ENCODE measurements at regions not wholly inside any gene's neighbourhood (a gene's known extent, or its start where the extent isn't known, plus 50 kb on each side); places are given as distances from the start of the nearest gene placed in this dataset.
"Not testable (repeated sequence)": the region's sequence is repeated elsewhere in the genome, so short reads cannot be mapped to it uniquely, and the experiment has no call there.

GRCh38 chr14:59006179-59006578 lies 182.3 kb upstream of the DAAM1 start:
- not testable (repeated sequence) for DNase-seq (ENCODE audit: low read depth)

- no peak for DNase-seq (ENCODE audit: low read depth)
Measured at GRCh38 chr14:59009967-59010366, 178.5 kb upstream of the DAAM1 start.

GRCh38 chr14:59013672-59014298 lies 174.7 kb upstream of the DAAM1 start:
- no peak for DNase-seq (ENCODE audit: low read depth)

GRCh38 chr14:59015482-59015881 lies 173.0 kb upstream of the DAAM1 start:
- DNase-seq (ENCODE audit: low read depth): no peak

- DNase-seq (ENCODE audit: low read depth): no peak
Measured at GRCh38 chr14:59017285-59017965, 171.0 kb upstream of the DAAM1 start.

- no peak for DNase-seq (ENCODE audit: low read depth)
Measured at GRCh38 chr14:59018460-59018859, 170.0 kb upstream of the DAAM1 start.

- no peak for DNase-seq (ENCODE audit: low read depth)
Measured at GRCh38 chr14:59018978-59019377, 169.5 kb upstream of the DAAM1 start.

- no peak for DNase-seq (ENCODE audit: low read depth)
Measured at GRCh38 chr14:59020382-59020781, 168.1 kb upstream of the DAAM1 start.

GRCh38 chr14:59022144-59022543 lies 166.3 kb upstream of the DAAM1 start:
- DNase-seq (ENCODE audit: low read depth): no peak

GRCh38 chr14:59026081-59026480 lies 162.4 kb upstream of the DAAM1 start:
- no peak for DNase-seq (ENCODE audit: low read depth)

- DNase-seq (ENCODE audit: low read depth): not testable (repeated sequence)
Measured at GRCh38 chr14:59026640-59027039, 161.8 kb upstream of the DAAM1 start.

GRCh38 chr14:59028476-59029202 lies 159.8 kb upstream of the DAAM1 start:
- DNase-seq (ENCODE audit: low read depth): peak; percentile 94

GRCh38 chr14:59032826-59033225 lies 155.6 kb upstream of the DAAM1 start:
- no peak for DNase-seq (ENCODE audit: low read depth)

GRCh38 chr14:59036134-59036533 lies 152.3 kb upstream of the DAAM1 start:
- no peak for DNase-seq (ENCODE audit: low read depth)

- DNase-seq (ENCODE audit: low read depth): no peak
Measured at GRCh38 chr14:59037086-59037485, 151.4 kb upstream of the DAAM1 start.

GRCh38 chr14:59037620-59038019 lies 150.8 kb upstream of the DAAM1 start:
- no peak for DNase-seq (ENCODE audit: low read depth)

GRCh38 chr14:59038746-59039145 lies 149.7 kb upstream of the DAAM1 start:
- no peak for DNase-seq (ENCODE audit: low read depth)

GRCh38 chr14:59041308-59041707 lies 147.2 kb upstream of the DAAM1 start:
- DNase-seq (ENCODE audit: low read depth): no peak

GRCh38 chr14:59044707-59045106 lies 143.8 kb upstream of the DAAM1 start:
- DNase-seq (ENCODE audit: low read depth): no peak

GRCh38 chr14:59046746-59047145 lies 141.7 kb upstream of the DAAM1 start:
- no peak for DNase-seq (ENCODE audit: low read depth)

- DNase-seq (ENCODE audit: low read depth): no peak
Measured at GRCh38 chr14:59055006-59055405, 133.5 kb upstream of the DAAM1 start.

- no peak for DNase-seq (ENCODE audit: low read depth)
Measured at GRCh38 chr14:59055439-59056045, 132.9 kb upstream of the DAAM1 start.

GRCh38 chr14:59057551-59057950 lies 130.9 kb upstream of the DAAM1 start:
- no peak for DNase-seq (ENCODE audit: low read depth)
